ENCODE measurements at regions not wholly inside any gene's neighbourhood (a gene's known extent, or its start where the extent isn't known, plus 50 kb on each side); places are given as distances from the start of the nearest gene placed in this dataset.

- TF ChIP-seq CTCF (IDR thresholded peaks at IDR 0.05): peak; percentile 74
- TF ChIP-seq JAZF1 (CRISPR knock-in tag; IDR thresholded peaks at IDR 0.05): no peak
- TF ChIP-seq NFE2L1 (CRISPR knock-in tag; IDR thresholded peaks at IDR 0.05): no peak
- no peak for TF ChIP-seq TP53 (CRISPR knock-in tag; IDR thresholded peaks at IDR 0.05)
- TF ChIP-seq ELF4 (CRISPR knock-in tag; IDR thresholded peaks at IDR 0.05; ENCODE audit: low read depth): no peak
- TF ChIP-seq CBFB (CRISPR knock-in tag; IDR thresholded peaks at IDR 0.05; ENCODE audit: low read depth): no peak
- TF ChIP-seq, protein P1, sequence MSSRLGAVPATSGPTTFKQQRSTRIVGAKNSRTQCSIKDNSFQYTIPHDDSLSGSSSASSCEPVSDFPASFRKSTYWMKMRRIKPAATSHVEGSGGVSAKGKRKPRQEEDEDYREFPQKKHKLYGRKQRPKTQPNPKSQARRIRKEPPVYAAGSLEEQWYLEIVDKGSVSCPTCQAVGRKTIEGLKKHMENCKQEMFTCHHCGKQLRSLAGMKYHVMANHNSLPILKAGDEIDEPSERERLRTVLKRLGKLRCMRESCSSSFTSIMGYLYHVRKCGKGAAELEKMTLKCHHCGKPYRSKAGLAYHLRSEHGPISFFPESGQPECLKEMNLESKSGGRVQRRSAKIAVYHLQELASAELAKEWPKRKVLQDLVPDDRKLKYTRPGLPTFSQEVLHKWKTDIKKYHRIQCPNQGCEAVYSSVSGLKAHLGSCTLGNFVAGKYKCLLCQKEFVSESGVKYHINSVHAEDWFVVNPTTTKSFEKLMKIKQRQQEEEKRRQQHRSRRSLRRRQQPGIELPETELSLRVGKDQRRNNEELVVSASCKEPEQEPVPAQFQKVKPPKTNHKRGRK (CRISPR knock-in tag; IDR thresholded peaks at IDR 0.05; ENCODE audit: borderline replicate concordance): no peak
- no peak for TF ChIP-seq USF1 (CRISPR knock-in tag; IDR thresholded peaks at IDR 0.05)
- TF ChIP-seq MAX (CRISPR knock-in tag; IDR thresholded peaks at IDR 0.05): no peak
- no peak for TF ChIP-seq CREB1 (CRISPR knock-in tag; IDR thresholded peaks at IDR 0.05)
- no peak for TF ChIP-seq USF2 (CRISPR knock-in tag; IDR thresholded peaks at IDR 0.05)
- no peak for TF ChIP-seq NFYB (CRISPR knock-in tag; conservative IDR thresholded peaks at IDR 0.05; ENCODE audit: low read depth)
These were observed 94.2 kb upstream of the EXOC2 start for GRCh38 chr6:786946-787763.
